Left colon (tissue), 2 donors: ENCODE measurements at regions not wholly inside any gene's neighbourhood (a gene's known extent, or its start where the extent isn't known, plus 50 kb on each side); places are given as distances from the start of the nearest gene placed in this dataset.
"Not testable (repeated sequence)": the region's sequence is repeated elsewhere in the genome, so short reads cannot be mapped to it uniquely, and the experiment has no call there.

ENCODE experiments used
- ATAC-seq: fragments of 200-7000 bp; cut with Tn5 transposase; one replicate; pipeline ENCODE4 v1.9.1; 2020; ENCODE audit warnings: mild to moderate bottlenecking, moderate library complexity
- DNase-seq, 2 donors: peaks; one replicate each; pipeline ENCODE4 v3.0.0-alpha.2; 2020
- intact Hi-C, 2 donors: fragments of 100-400 bp; cut with DNase I in 1 of 2; cut with micrococcal nuclease in 1 of 2; formaldehyde crosslinking; loops; one replicate each; pipeline versions ENCODE4 v1.11.2 to v1.14.0; 2022; cut with DNase I, micrococcal nuclease
- donor health status: DM: no; HTN: no; CAD: no.
- donor health status: DM: yes; HTN: yes; CAD: no.

DNA sequence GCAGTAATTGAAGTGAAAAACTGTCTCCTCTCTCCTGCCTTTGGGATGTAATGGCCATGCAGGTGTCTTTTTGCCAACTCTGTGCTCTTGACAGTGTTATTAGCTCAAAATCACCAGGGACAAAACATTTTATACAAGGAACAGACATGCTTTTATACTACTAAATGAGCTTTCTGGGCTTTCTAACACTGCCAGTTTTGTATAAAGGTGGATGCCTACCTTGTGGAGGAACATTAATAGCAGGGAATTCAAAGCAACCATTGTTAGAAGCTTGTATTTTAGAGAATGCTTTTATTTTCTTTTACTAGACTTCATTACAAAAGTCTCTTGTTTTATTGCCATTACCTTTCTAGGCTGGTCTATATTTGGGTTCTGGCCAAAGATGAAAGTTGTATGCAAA, 54.7 kb upstream of the ARSJ start:
- intact Hi-C loops, result no loop called here
- DNase-seq (no peak), ATAC-seq (no peak)

- DNase-seq, result peak in 1 of 2 donors; percentile 40
- intact Hi-C loops, result no loop called here
- peak; percentile 92 for ATAC-seq
Observed at GRCh38 chr4:114036426-114036825, 57.0 kb upstream of the ARSJ start.

DNA sequence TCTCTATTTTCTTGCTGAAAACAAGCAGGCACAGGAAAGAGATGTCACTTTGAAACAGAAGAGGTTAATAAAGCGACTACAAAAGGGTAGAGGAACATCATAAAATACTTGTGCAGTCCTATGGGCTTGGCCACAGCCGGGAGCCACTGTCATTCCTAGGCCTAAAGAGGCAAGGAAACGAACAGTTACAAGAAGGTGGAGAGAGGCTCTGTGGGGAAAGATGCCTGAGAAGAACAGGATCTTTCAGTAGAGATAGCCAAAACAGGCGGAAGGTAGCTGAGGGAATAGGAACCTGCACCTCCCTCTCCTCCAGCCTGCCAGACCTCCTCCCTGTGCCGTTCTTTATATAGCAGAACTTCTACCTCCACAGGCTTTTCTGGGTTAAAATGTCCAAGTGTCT, 57.4 kb upstream of the ARSJ start:
- intact Hi-C loops, result no loop called here
- peak; percentile 52 for ATAC-seq
- DNase-seq, result no peak

GRCh38 chr4:114037988-114038387, 58.5 kb upstream of the ARSJ start:
- ATAC-seq, result no peak
- intact Hi-C loops, result no loop called here
- peak in 1 of 2 donors; percentile 23 for DNase-seq

- intact Hi-C loops, result no loop called here
- peak; percentile 33 for ATAC-seq
- no peak for DNase-seq
Observed at GRCh38 chr4:114038762-114039387, 59.4 kb upstream of the ARSJ start.

DNA sequence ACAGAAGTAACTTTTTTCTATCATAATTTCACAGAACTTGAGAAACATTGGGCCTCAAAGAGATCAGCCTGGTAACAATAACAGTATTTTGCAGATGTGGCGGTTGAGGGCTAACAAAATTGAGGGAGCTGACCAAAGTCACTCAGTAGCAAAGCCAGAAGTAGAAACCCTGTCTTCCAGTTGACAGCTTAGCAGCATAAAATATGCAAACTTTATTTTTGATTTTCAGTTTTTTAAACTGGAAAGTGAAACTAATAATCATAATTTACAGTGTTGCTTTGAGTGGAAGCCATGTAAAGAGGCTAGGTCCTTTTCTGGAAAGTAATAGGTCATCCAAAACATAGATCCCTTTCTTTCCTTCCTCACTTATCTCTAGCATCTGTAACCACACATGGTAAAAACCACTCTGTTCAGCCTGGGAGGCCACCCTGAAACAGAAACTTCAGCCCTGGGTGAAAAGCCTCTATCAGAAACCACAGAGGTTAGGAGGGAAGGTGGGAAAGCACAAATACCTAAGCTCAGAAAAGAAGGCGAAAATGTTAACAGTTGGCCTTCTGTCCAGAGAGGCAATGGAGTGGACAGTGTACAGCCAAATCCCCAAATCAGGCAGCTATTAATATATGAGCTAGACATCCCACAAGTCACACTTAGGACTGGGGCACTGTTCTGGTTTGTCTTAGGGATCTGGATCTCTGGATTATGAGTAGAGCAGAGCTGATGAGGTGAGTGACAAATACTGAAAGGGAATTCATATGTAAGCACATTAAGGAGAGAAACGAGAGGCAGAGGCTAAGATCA, 61.1 kb upstream of the ARSJ start:
- DNase-seq, result no peak
- intact Hi-C loops, result no loop called here
- no peak for ATAC-seq

DNA sequence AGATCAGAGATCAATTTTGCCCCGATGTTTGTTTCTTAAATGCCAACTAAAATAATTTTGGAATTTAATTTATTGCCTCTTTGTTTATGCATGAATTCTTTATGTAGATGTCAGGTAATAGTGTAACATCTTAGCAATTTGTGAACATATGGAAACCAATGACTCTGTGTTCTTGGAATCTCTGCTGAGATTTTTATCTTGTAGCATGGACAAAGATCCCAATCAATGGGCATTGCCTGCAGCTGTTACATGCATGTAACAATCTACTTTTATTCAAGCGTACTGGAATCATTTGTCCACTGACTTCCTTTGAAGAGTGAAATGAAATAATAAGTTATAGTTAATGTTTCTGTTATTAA, 61.6 kb upstream of the ARSJ start:
- ATAC-seq (no peak), DNase-seq (no peak)
- intact Hi-C loops, result no loop called here

DNA sequence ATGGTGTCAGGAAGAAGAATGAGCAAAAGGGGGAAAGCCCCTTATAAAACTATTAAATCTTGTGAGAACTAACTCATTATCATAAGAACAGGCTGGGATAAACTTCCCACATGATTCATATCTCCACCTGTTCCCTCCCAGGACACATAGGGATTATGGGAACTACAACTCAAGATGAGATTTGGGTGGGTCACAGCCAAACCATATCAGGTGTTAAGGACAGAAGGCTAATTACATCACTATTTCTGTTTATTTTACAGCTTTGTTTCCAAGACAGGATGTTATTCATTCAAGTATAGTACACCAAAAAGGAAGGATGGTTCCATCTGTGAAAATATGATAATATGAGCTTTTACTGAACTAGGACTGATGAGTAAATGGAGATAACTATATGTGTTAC, 63.7 kb upstream of the ARSJ start:
- DNase-seq (no peak), ATAC-seq (no peak)
- intact Hi-C loops, result no loop called here

- ATAC-seq, DNase-seq, intact Hi-C loops: not testable (repeated sequence)
Observed at GRCh38 chr4:114044351-114044750, 64.9 kb upstream of the ARSJ start.

DNA sequence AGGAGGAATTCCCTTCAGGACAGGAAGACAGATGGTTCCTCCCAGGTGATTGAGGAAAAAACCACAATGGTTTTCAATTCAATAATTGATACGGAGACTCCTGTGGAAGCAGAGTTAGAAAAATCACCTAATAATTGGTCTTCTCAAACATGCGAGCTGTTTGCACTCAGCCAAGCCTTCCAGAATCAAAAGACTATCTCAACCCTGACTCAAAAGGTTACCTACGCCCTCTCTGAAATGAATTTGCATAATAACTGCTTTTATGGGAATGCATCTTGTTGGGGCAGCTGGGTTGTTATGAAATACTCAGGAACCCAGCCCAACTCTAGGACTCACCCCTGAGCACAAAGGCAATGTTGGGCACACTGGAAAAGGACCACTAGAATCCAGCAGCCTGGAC, 66.9 kb upstream of the ARSJ start:
- ATAC-seq, result no peak
- intact Hi-C loops, result no loop called here
- no peak for DNase-seq

GRCh38 chr4:114048154-114048553, 68.7 kb upstream of the ARSJ start:
- intact Hi-C loops, ATAC-seq, DNase-seq: not testable (repeated sequence)

- DNase-seq (peak in 1 of 2 donors; percentile 22), ATAC-seq (peak; percentile 53)
- intact Hi-C loops, result no loop called here
Observed at GRCh38 chr4:114052227-114052626, 72.8 kb upstream of the ARSJ start.

- intact Hi-C loops, result no loop called here
- ATAC-seq, result no peak
- DNase-seq, result no peak
Observed at GRCh38 chr4:114056599-114056998, 77.2 kb upstream of the ARSJ start.

DNA sequence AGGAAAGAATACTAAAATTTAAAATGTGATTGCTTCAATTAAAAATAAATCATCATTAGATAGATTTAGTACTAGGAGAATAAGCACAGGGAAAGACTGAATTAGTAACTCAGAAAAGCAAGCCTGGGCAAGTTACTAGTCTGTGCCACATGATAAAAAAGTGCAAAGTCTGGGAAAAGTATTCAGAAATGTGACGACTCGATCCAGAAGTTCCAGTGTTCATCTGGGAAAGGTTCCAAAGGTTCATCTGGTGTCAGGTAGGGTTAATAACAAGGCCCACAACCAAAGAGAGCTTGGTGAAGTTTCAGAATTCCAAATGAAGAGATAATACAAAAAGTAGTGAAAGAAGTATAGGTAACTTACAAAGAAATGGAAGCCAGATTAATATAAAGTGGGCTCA, 78.3 kb upstream of the ARSJ start:
- no peak for DNase-seq
- intact Hi-C loops, result no loop called here
- no peak for ATAC-seq

- intact Hi-C loops, result no loop called here
- DNase-seq, result no peak
- ATAC-seq, result no peak
Observed at GRCh38 chr4:114062499-114062898, 83.1 kb upstream of the ARSJ start.

GRCh38 chr4:114072781-114073180, 93.3 kb upstream of the ARSJ start:
- no peak for ATAC-seq
- intact Hi-C loops, result loop anchor here in 1 of 2 donors (10.0 kb wide), 1 partner anchor 678 kb away; no protein-coding TSS in a partner anchor
- no peak for DNase-seq

- ATAC-seq (no peak), DNase-seq (no peak)
- intact Hi-C loops, result loop anchor here in 1 of 2 donors (10.0 kb wide), 1 partner anchor 682 kb away; no protein-coding TSS in a partner anchor
Observed at GRCh38 chr4:114076899-114077570, 97.6 kb upstream of the ARSJ start.

DNA sequence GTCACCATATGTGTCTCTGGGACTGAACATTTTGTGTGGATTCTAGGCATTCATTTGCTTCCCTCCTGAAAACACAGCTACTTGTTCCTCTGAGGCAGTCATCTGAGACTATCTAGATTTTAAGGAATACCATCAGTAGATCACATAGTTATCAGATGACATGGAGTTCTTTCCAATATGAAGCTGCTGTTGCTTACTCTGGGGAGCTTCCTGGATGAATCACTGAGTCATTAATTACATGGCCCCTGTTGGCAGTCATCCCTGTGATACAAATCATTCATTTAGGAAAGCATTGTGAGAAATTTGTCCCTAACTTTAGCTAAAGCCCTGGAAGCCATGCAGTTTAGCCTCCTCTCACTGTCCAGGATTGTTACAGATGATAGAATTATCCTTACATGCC, 98.2 kb upstream of the ARSJ start:
- ATAC-seq, result no peak
- intact Hi-C loops, result loop anchor here in 1 of 2 donors (10.0 kb wide), 1 partner anchor 683 kb away; no protein-coding TSS in a partner anchor
- DNase-seq, result no peak

- DNase-seq (no peak), ATAC-seq (no peak)
- intact Hi-C loops, result loop anchor here in 1 of 2 donors (10.0 kb wide), 1 partner anchor 684 kb away; no protein-coding TSS in a partner anchor
Observed at GRCh38 chr4:114078636-114079035, 99.2 kb upstream of the ARSJ start.

DNA sequence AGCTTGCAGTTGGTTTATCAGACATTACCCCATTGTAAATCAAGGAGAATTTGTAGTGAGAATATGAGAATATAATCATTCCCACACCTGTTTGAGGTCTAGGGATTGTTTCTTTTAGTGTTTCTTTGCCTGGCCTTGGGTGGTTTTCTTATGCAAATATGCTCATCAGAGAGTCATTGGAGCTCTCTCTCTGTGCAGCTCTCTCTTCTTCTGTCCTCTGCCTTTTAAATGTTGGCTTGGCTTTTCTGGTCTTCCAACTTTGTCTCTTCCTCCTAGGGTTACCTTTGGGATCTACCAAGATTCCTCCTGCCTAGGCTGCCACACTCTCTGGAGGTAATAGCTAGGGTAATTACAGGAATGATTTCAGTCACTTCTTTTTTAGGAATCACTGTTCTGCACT, 102.3 kb upstream of the ARSJ start:
- intact Hi-C loops, result no loop called here
- DNase-seq (no peak), ATAC-seq (no peak)
